Activated naive CD4-positive, alpha-beta T cell treated with anti-CD3 and anti-CD28 coated beads for 36 hours (primary cell): ENCODE measurements at regions not wholly inside any gene's neighbourhood (a gene's known extent, or its start where the extent isn't known, plus 50 kb on each side); places are given as distances from the start of the nearest gene placed in this dataset.
"Not testable (repeated sequence)": the region's sequence is repeated elsewhere in the genome, so short reads cannot be mapped to it uniquely, and the experiment has no call there.

Experiments
- CTCF ChIA-PET: fragments of 350-600 bp; sonication (Branson Sonifier 250); formaldehyde crosslinking; loops from one replicate; lab custom pipeline; 2021; ENCODE audit warnings: antibody characterized with exemption; lab: Charles Lee
- DNase-seq: peaks from one replicate; pipeline ENCODE4 v3.0.0-alpha.2; 2020
- H3K27ac Mint-ChIP-seq: one replicate; pipeline ENCODE4 v1.8.0; 2021; ENCODE audit warnings: mild to moderate bottlenecking, mixed read lengths
- H3K27me3 Mint-ChIP-seq: one replicate; pipeline ENCODE4 v1.8.0; 2021; ENCODE audit warnings: low read depth, mixed read lengths
- H3K36me3 Mint-ChIP-seq: one replicate; pipeline ENCODE4 v1.8.0; 2021; ENCODE audit warnings: low read depth, mixed read lengths
- H3K4me1 Mint-ChIP-seq: one replicate; pipeline ENCODE4 v1.8.0; 2021; ENCODE audit warnings: low read depth, mixed read lengths
- H3K4me3 Mint-ChIP-seq: one replicate; pipeline ENCODE4 v1.8.0; 2021; ENCODE audit warnings: mild to moderate bottlenecking, moderate library complexity, mixed read lengths
- H3K9me3 Mint-ChIP-seq: one replicate; pipeline ENCODE4 v1.8.0; 2021; ENCODE audit warnings: mixed read lengths
- intact Hi-C: fragments of 100-400 bp; cut with micrococcal nuclease; formaldehyde crosslinking; loops from one replicate; pipeline ENCODE4 v1.15.1; 2023

DNA sequence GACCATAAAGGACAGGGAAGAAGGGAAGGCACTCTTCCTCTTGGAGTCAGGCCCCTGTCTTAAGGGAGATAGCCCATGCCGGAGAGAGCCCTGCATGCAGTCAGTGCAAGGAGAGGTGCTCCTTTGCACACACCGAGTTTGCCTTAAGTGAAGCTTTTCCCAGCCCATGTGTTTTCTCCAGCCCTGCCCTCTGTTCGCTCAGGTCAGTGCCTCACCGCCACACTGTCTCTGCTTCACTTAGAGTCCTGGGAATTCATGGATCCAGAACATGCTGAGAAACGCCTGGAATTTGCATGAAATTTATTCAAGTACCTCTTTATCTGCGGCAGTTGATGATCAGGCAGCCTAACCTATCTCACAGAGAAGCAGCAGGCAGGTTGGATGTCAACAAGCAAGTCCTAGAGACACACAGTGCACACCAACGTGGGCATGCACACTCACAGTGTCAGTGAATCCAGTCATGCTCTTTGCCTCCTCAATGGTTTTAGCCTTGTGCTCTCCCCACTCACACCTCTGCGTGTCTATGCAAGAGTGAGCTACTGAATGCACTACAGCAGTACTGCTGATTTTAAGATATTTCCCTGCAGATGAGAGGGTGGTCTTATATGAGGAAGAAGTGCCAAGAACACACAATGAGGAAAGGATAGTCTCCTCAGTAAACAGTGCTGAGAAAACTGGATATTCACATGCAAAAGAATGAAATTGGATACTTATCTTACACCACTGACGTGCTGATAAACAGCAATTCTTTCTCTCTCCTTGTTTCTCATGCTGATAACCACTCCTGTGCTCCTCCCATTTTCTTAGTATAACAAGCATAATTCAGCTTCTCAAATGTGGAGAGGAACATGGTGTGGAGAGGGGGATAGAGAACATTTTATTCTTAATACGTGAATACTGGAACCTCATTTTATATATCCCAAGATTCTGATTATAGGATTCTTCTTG lies 295.1 kb upstream of the CDYL start:
- H3K27ac Mint-ChIP-seq: no peak overlapping the region
- CTCF ChIA-PET: no interaction called here
- intact Hi-C loops: no loop called here

DNA sequence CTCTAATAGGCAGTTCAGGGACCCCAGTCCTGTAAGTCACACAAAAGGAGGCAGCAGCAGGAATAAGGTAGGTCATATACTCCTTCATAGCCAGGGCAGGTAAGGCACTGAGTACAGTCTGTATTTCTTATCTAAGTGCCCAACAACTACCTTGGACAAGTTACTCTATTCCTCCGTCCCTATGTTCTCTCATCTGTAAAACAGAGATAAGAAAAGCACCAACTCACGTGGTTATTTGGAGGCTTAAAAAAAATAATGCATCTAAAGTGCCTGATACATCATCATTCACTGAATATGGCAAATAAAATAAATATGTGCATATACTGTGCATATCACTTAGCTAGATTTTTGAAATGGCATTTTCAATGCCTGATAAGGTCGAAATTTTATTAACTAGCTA lies 298.1 kb upstream of the CDYL start:
- DNase-seq: no peak
- no peak overlapping the region for H3K27ac Mint-ChIP-seq
- H3K9me3 Mint-ChIP-seq: no peaks in the 10 kb centered on the region
- no peaks in the 10 kb centered on the region for H3K36me3 Mint-ChIP-seq
- CTCF ChIA-PET: no interaction called here
- peaks cover 27% of the 10 kb centered on the region for H3K27me3 Mint-ChIP-seq
- H3K4me3 Mint-ChIP-seq: no peak overlapping the region
- intact Hi-C loops: no loop called here
- H3K4me1 Mint-ChIP-seq: peaks cover 4% of the 10 kb centered on the region

More for the DNA sequence above, 295.1 kb upstream of the CDYL start:
- peaks cover 21% of the 10 kb centered on the region for H3K27me3 Mint-ChIP-seq
- H3K4me3 Mint-ChIP-seq: no peak overlapping the region
- no peaks in the 10 kb centered on the region for H3K36me3 Mint-ChIP-seq
- no peaks in the 10 kb centered on the region for H3K4me1 Mint-ChIP-seq
- no peaks in the 10 kb centered on the region for H3K9me3 Mint-ChIP-seq
- DNase-seq: no peak

DNA sequence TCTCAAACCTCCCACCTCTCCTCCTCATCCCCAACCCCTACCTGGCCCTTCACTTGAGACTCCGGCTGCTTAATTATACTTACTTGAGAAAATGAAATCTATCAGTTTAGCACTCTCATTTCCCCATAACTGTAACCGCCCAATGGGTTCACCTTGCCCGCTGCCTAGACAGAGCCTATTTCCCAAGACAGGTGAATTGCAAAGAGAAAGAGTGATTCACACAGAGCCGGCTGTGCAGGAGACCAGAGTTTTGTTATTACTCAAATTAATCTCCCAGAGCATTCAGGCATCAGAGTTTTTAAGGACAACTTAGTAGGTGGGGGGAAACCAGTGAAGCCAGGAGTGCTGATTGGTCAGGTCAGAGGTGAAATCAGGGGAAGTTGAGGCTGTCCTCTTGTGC lies 301.4 kb upstream of the CDYL start:
- intact Hi-C loops: no loop called here
- Mint-ChIP-seq H3K27ac (no peak overlapping the region), H3K36me3 (peaks cover 2% of the 10 kb centered on the region), H3K9me3 (peaks cover 20% of the 10 kb centered on the region), H3K27me3 (peaks cover 22% of the 10 kb centered on the region), H3K4me3 (no peak overlapping the region), H3K4me1 (peaks cover 4% of the 10 kb centered on the region)
- CTCF ChIA-PET: no interaction called here
- peak; percentile 7 for DNase-seq

DNA sequence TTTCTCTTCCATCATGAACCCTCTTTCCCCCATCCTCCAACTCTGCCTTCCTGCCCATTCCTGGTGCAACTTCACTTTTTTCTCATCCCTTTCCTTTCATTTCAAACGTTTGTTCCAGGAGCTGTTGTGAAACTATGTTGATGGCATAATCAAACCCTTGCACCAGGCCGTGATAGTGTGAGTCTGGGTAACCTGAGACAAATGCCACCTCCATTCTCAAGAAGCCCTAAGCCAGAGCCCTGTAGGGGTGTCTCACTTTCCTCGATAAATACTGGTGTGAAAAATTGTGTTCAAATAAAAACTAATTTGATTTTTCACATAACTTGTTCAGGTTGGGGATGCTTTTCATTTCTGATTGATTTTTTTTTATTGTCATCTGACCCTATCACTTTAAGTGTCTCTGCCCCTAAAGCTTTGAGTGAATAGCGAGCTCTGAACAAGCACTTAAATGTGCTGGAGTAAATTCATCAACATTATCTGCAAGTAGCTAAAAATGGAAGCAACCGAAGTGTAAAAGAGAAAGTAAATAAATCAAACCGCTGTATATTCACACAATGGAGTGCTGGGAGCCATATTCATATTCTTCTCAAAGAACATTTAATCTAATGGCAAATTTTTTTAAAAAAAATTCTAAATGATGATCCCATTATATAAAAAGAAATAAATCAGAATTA lies 303.1 kb upstream of the CDYL start:
- CTCF ChIA-PET: no interaction called here
- Mint-ChIP-seq H3K27me3 (peaks cover 15% of the 10 kb centered on the region), H3K9me3 (peaks cover 20% of the 10 kb centered on the region), H3K27ac (no peak overlapping the region), H3K4me3 (no peak overlapping the region), H3K36me3 (peaks cover 2% of the 10 kb centered on the region), H3K4me1 (peaks cover 4% of the 10 kb centered on the region)
- intact Hi-C loops: no loop called here
- DNase-seq: no peak

DNA sequence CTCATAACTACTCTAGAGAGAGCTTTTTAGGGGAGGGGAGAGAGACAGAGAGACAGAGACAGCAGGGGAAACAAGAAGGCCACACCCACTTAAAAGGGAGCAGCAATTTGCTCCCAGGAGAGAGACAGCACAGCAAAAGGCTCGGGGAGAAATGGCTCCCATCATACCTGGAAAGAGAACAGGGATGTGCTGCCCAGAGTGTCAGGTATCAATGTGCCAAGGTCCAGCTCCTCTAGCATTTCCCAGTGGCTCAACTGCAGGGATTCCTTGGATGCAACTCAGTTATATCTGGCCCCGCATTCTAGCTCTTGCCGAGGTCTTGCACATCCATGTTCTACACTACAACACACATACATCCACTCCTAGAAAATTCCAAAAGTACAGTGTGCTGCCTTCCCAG lies 304.0 kb upstream of the CDYL start:
- intact Hi-C loops: no loop called here
- peaks cover 4% of the 10 kb centered on the region for H3K4me1 Mint-ChIP-seq
- H3K36me3 Mint-ChIP-seq: peaks cover 2% of the 10 kb centered on the region
- no peak for DNase-seq
- no peak overlapping the region for H3K27ac Mint-ChIP-seq
- CTCF ChIA-PET: no interaction called here
- H3K9me3 Mint-ChIP-seq: peaks cover 20% of the 10 kb centered on the region
- H3K4me3 Mint-ChIP-seq: no peak overlapping the region
- peaks cover 15% of the 10 kb centered on the region for H3K27me3 Mint-ChIP-seq

DNA sequence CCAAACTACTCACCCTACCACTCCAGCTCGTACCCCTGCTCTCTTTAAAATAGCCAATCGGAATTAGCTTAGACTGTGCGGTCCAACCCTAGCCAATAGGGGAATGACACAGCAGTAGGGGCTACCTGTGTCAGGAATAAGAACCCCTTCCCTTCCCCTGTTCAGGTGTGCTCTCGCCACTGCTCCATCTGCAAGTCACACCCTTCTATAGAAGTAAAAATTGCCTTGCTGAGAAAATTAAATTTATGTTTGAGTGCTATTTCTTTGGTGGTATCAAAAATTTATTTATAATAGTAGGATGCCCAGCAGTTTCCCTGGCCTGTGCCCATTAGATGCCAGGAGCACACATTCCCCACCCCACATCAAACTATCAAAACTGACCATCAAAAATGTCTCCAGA lies 304.7 kb upstream of the CDYL start:
- H3K27ac Mint-ChIP-seq, H3K36me3 Mint-ChIP-seq, DNase-seq, H3K4me1 Mint-ChIP-seq, intact Hi-C loops, CTCF ChIA-PET, H3K4me3 Mint-ChIP-seq: not testable (repeated sequence)
- Mint-ChIP-seq H3K27me3 (peaks cover 19% of the 10 kb centered on the region), H3K9me3 (peaks cover 20% of the 10 kb centered on the region)

DNA sequence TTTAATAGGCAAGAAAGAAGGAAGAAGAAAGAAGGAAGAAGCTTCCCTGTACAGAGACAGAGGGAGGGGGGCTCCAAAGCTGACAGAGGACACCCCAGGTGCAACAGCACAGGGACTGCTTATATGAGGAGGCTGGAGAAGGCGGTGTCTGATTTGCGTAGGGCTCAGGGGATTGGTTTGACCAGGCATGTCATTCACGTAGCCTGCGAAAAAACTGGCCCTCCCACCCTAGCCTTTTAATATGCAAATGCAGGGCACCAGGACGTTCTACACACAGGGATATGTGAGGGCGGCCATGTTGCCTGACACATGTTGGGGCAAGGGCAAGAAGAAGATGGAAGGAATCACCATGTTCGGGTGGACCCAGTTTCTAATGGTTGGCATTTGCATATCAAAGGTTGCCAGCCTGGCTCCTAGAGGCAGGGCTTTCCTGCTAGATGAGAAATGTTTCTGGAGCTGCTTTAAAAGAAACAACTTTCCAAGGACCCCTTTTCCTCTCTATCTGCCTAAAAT lies 305.4 kb upstream of the CDYL start:
- DNase-seq: no peak
- Mint-ChIP-seq H3K27ac (no peak overlapping the region), H3K4me1 (peaks cover 4% of the 10 kb centered on the region), H3K4me3 (no peak overlapping the region), H3K36me3 (peaks cover 2% of the 10 kb centered on the region), H3K27me3 (peaks cover 14% of the 10 kb centered on the region), H3K9me3 (peaks cover 20% of the 10 kb centered on the region)
- CTCF ChIA-PET: no interaction called here
- intact Hi-C loops: no loop called here

DNA sequence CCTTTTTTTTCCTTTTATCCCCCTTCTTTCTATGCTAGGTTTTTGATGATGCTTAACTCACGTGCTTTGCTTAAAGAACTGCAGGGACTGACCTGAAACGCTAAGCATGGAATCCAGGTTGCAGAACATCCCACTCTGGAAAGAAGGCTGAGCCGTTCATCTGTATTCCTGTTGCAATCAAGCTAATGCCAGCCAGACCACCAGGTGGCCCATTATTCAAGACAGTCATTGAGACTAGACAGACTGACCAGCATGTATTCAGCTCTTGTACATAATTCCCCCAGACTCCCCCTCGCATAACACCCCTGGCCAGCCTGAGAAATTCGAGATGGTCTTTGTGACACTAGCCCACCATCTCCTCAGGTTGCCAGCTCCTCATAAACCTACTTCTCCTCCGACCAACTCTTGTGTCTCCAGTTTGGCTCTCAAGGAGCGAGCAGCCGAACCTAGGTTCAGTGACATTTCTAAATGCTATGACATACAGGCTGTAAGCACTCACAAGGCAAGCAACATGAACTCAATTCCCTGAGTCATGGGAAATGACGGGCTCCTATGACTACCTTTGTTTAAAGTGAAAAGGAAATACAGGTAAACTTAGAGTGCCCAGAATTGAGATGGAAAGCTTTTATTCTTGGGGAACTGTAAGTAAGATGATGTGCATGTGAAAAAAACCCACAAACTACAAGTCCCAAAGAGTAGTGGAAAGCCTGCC lies 309.3 kb upstream of the CDYL start:
- intact Hi-C loops: no loop called here
- Mint-ChIP-seq H3K4me3 (no peak overlapping the region), H3K9me3 (peaks cover 16% of the 10 kb centered on the region), H3K27ac (no peak overlapping the region), H3K27me3 (peaks cover 12% of the 10 kb centered on the region), H3K36me3 (peaks cover 2% of the 10 kb centered on the region), H3K4me1 (no peaks in the 10 kb centered on the region)
- CTCF ChIA-PET: no interaction called here
- DNase-seq: no peak

DNA sequence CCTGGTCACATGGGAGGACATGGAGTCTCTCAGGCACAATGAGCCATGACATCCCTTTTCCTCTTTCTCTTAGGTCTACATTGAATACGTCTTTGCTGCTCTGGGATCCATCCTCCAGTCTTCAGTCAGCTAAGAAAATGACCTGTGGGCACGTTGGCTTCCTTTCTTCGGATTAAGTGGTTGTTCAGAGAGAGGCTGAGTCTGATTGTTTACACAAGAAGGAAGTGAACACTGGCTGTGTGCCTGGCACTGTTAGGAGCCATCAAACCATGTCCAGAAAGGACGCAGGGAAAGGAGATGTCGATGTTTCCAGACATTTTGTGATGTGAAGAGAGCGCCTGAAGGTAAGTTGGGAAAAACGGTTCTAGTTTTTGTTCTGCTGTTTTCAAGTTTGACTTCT lies 309.9 kb upstream of the CDYL start:
- Mint-ChIP-seq H3K36me3 (peaks cover under 1% of the 10 kb centered on the region), H3K27ac (no peak overlapping the region), H3K9me3 (peaks cover 9% of the 10 kb centered on the region), H3K4me3 (no peak overlapping the region), H3K4me1 (no peaks in the 10 kb centered on the region), H3K27me3 (peaks cover 12% of the 10 kb centered on the region)
- DNase-seq: no peak
- CTCF ChIA-PET: no interaction called here
- intact Hi-C loops: no loop called here

DNA sequence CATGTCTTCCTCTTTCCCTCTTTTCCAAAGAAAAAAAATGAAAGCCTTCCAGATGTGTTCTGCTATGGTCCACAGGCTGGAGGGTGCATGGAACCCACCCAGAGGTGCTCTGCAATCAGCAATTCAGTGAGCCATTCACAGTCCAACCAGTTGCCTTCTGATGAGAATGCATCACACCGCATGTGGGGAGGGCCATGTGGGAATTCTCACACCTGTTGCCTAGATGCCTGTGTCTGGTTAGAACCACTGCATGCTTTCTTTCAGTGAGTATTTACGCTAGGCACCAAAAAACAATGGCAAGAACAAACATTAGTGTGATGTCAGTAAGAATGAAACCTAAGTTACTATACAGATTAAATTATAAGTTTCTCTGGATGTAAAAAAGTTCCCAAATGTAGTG lies 311.6 kb upstream of the CDYL start:
- no peaks in the 10 kb centered on the region for H3K36me3 Mint-ChIP-seq
- CTCF ChIA-PET: no interaction called here
- intact Hi-C loops: no loop called here
- no peak overlapping the region for H3K27ac Mint-ChIP-seq
- no peaks in the 10 kb centered on the region for H3K9me3 Mint-ChIP-seq
- no peak for DNase-seq
- H3K4me1 Mint-ChIP-seq: no peaks in the 10 kb centered on the region
- H3K4me3 Mint-ChIP-seq: no peak overlapping the region
- peaks cover 12% of the 10 kb centered on the region for H3K27me3 Mint-ChIP-seq

DNA sequence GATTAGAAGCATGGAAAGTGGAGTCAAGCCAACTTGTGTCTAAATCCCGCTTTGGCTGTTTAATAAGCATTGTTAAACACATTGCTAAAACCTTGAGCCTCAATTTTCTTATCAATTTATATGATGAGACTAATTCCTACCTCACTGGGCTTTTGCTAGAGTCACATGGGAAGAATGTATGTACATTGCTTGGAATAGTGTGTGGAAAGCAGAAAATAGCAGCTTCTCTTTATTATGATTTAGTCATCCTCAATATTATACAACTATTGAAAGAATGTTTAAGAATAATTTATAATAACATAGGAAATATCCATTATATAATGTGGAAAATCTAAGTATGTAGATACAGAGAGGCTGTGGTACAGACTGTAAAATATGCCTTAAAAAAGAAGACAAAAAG lies 313.0 kb upstream of the CDYL start:
- CTCF ChIA-PET: no interaction called here
- H3K4me1 Mint-ChIP-seq: no peaks in the 10 kb centered on the region
- no peaks in the 10 kb centered on the region for H3K36me3 Mint-ChIP-seq
- DNase-seq: no peak
- H3K27ac Mint-ChIP-seq: no peak overlapping the region
- no peaks in the 10 kb centered on the region for H3K9me3 Mint-ChIP-seq
- intact Hi-C loops: no loop called here
- H3K27me3 Mint-ChIP-seq: peaks cover 12% of the 10 kb centered on the region
- H3K4me3 Mint-ChIP-seq: no peak overlapping the region
